Endometrium (tissue), 2 donors: ENCODE measurements at regions not wholly inside any gene's neighbourhood (a gene's known extent, or its start where the extent isn't known, plus 50 kb on each side); places are given as distances from the start of the nearest gene placed in this dataset.
A peak's percentile ranks its signal among the peaks of the same experiment; 100 is the strongest.
"Not testable (repeated sequence)": the region's sequence is repeated elsewhere in the genome, so short reads cannot be mapped to it uniquely, and the experiment has no call there.

Source experiments
- FAIRE-seq: peaks from 2 replicates; lab custom pipeline; 2012; peaks lifted over from hg19 to GRCh38; lab: Jason Lieb, UNC
- donor health status: control.
- donor health status: control.

DNA sequence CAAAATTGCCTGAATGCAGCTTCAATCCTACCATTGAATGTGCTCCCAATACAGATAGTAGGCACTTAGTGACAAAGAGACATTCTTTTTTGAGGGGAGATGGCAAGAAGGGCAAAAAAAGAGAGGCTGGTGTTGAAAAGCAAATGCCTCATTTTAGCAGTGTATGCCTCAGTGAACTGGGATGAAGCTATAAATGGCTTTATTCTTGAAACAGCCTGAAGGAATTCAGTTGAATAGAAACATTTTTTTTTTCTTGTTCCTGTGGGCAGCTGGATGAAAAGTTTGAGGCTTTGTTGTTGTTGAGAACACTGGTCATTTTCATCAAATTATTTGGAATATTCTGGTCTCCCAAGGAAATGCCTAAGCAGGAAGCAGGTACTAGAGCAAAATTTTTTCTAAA is 228.9 kb downstream of the RNF144A start:
- FAIRE-seq = no peak

DNA sequence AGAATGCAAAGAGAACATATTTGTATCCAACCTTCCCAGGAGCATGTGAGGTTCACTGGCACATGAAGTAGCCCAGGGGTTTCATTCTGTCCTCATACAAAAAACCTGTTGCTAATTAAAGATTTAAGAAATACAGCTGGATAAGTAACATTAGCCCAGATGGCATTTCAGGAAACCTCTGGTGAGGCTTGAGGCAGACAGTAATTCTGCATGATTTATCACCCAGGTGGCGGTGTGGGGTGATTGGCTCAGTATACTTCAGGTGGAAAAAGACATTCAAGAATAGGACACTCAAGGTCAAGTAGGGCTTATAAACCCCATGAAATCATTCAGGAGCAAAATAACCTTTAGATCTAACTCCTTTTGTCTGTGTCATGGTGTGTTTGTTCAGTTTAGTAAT is 237.4 kb downstream of the RNF144A start:
- no peak for FAIRE-seq

DNA sequence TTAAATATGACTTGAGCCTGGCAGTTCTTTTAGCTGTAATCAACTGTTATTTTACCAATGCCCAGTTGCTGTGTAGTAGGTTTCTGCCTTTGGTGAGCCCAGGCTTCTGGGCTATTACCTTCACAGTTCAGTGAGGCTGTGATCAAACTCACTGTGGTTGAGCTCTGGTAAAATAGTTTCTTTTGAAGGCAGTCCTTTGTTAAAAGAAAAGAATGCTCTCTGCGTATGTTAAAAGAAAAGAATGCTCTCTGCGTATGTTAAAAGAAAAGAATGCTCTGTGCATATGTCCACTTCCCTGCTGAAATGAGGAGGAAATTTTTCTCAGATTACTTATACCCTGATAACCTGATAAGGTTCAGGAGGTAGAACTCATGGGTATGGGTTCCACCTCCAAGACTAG is 244.3 kb downstream of the RNF144A start:
- FAIRE-seq = no peak

DNA sequence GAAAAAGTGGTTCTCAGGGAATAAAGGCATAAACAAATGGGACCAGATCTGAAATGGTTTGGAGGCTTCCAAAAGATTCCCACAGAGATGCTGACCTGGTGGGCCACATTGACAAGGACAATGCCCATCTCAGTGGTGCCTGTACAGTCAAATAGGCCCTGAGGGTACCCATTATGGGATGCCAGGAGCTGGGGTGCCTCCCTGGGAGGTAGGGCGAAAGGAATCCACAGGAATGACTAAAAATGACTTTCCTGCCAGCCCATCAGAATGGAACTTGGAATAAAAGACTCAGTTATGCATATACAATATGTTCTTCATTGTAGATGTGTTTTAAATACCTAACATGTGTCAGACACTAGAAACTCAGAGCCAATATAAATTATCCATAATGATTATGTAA is 248.5 kb downstream of the RNF144A start:
- FAIRE-seq = no peak

DNA sequence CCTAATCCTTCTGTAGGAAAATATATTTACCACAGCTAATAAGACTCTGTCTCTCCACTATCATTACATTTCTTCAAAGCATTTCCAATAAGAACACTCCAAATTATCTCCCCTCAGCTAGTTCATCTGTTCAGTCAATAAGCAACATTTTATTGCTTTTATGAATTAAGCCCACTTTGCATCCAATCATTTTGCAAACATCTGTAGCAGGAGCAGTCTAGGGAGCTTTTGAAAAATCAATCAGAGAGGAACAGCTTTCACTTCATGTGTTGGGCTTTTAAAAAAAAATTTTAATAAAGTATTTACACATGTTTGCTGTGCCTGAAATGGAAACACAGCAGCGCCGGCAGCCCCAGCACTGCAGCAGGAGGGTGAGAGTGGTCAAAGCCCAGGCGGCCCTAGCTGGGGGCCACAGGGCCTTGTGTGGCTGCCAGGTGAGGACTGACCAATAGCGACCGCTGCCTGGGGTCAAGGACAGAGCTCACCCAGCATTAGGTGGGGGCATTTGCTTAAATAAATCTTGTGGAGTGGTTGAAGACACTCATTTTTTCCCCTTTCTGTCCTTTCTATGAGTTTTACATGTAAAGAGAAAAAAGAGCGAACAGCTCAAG is 250.7 kb downstream of the RNF144A start:
- no peak for FAIRE-seq

DNA sequence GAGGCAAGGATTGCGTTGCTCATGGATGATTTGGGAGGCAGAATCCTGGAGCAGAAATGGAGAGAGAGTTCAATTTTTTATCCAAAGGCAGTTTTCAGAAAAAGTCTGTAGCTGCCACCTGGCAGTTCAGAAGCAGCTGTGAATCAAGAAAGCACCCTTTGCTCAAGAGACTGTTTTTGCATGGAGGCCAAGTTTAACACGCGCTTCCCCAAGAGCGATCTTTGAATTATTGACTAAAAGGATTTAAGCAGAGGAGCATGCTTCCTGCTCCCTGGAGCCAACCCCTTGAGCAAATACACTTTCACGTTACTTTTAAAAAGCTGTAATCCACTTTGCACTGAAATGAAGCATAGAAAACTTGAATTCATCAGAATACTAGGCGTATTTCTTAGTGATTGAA is 252.4 kb downstream of the RNF144A start:
- no peak for FAIRE-seq

DNA sequence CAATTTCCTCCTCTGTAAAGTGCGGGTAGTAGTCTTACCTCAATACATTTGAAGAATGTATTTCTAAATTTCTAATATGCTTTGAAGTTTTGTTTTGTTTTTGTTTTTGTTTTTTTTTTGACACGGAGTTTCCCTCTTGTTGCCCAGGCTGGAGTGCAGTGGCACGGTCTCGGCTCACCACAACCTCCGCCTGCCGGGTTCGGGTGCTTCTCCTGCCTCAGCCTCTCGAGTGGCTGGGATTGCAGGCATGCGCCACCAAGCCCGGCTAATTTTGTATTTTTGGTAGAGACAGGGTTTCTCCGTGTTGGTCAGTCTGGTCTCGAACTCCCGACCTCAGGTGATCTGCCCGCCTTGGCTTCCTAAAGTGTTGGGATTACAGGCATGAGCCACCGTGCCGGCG is 261.8 kb downstream of the RNF144A start:
- FAIRE-seq = not testable (repeated sequence)

DNA sequence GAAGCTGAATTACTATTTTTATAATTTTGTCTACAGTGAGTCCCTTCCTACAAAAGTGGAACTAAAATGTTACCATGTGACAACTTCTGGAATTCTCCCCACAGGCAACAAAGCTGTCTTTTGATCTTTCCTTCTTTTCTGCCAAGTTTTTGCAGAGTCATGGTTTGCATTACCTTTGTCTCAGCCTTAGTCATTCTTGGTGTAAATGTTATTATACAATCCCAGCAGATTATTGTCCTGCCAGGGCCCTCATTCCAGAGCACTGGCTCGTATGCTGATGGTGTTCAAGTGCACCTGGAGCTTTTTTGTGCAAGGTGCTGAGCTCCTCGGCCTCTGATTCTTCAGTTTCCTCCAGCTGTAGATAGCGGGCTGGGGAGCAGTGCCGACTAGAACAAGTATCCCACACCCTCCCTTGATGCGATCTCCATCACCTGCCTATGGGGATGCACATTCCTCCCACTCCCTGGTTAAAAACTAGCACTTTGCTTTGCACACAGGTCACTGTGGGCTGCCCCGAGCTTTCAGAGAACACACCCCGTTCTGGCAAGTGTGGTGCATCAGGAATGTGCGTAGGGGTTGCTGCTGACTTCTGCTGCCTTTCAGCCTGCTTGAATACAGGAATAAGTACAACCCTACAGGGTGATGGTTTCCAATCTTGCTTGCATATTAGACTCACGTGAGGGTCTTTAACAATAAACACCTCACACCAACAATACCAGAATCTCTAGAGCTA is 263.6 kb downstream of the RNF144A start:
- peak; percentile 4 for FAIRE-seq

DNA sequence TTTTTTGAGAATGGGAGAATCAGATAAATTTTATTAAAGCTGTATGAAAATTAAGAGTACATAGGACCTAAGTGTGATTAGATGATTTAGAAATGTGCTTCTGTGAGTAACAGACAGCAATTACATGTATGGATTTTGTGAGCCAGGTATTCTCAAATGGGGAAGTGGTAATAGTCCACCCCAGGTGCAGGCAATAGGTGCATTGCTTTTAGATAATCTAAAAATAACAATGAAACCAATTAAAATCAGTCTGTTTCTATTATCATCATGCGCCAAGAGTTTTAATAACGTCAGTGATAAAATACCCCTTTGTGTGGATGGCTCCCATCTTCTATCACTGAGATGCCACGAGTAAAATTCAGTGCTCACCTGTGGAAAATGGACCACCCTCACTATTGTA is 265.3 kb downstream of the RNF144A start:
- no peak for FAIRE-seq

DNA sequence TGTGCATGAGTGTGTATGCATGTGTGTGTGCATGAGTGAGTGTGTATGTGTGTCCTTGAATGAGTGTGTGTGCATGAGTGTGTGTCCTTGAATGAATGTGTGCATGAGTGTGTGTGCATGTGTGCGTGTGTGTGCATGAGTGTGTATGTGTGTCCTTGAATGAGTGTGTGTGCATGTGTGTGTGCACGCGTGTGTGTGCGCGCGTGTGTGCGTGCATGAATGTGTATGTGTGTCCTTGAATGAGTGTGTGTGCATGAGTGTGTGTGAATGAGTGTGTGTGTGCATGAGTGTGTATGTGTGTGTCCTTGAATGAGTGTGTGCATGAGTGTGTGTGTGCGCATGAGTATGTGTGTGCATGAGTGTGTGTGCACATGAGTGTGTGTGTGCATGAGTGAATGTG is 271.9 kb downstream of the RNF144A start:
- no peak for FAIRE-seq

DNA sequence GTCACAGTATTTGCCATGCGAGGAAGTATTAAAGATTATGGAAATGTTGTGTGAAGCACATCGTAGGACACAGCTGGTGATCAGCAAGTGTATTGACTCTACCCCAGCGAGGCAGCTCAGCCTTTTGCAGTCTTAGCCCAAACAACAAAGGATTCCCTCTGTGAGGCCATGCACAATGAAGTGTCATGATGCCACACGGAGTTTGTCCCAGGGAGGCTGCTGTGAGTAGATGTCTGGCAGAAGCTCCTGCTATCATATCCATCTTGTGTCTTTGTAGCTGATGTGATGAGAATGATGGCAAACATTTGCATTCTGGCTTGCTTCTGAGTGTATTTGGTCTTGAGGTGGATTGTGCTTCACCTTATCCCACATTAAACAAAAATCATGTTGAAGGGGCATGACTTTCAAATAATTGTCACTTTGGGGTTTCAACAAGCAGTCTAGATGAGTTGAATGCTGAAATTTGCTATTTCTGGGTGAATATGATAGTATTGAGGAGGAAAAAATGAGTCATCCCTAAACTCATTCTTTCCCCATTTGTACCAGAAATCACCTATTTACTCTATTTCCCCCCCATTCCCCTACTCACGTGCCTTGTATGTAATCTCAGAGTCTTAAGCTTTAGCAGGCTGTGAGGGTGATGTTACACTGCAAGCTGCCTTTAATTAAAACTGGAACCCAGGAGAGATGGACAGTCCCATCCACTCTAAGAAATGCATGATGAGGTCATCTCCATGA is 273.5 kb downstream of the RNF144A start:
- FAIRE-seq = no peak

DNA sequence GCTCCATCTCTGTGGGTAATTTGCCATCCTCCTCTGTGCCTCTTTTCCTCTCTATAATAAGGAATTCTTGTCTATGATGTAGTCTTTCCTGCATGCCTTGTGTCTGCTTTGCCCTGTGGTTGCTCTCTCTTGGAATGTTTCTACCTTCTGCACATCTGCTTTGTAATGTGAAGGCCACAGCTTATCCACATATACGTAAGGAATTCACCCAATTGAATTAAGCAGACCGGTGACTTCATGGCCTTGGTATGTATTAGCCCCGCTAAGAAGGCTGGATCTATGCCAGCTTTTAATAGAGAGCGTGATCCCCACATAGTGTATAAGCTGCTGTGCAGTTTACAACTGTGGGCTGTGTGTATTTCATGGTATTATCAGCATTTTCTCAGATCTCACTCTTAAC is 274.7 kb downstream of the RNF144A start:
- FAIRE-seq = no peak

DNA sequence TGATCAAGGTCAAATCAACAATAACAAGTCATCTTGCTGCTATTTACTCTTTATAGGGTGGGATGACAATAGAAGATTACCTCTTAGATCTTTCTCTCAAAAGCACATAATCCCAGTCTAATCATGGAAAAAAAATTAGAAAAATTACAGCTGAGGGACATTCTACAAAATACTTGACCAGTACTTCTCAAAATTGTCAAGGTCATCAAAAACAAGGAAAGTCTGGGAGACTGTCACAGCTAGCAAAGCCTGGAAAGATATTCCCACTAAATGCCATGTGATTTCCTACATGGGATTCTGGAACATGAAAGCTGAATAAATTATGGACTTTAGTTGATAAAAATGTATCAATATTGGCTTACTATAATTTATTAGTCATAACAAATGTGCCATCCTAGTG is 276.2 kb downstream of the RNF144A start:
- no peak for FAIRE-seq

DNA sequence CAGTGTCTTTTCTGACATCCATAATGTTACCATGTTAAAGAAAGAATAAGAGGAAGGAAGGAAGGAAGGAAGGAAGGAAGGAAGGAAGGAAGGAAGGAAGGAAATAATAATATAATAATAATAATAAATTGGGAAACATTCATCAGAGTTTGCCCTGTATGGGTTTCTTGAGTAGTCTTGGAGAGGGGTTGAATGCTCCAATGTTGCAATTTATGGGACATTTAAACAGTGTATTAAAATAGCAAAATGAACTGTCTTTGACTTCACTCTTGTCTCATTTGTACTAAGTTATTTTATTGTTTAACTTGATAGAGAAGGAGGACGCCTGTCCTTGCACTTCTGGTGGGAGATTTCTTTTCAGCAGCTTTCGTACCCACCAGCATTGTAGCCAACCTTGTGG is 277.7 kb downstream of the RNF144A start:
- no peak for FAIRE-seq

DNA sequence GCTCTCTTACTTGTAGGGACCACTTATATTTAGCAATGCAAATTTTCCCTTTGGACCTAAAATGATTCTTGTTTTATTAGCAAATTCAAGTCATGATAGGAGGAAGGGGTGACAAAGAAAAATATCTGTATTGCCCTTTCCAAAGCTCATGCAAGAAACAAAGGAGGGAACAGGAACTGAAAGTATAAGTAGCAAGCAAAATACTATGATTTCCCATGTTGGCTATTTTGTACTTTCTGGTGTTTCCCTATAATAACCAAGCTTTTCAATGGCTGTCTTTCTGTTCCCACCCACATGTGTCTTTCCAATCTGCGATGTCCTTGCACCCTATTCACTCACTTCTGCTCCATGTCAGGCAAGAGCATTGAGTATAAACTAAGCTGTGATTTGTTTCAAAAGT is 279.7 kb downstream of the RNF144A start:
- FAIRE-seq = no peak

DNA sequence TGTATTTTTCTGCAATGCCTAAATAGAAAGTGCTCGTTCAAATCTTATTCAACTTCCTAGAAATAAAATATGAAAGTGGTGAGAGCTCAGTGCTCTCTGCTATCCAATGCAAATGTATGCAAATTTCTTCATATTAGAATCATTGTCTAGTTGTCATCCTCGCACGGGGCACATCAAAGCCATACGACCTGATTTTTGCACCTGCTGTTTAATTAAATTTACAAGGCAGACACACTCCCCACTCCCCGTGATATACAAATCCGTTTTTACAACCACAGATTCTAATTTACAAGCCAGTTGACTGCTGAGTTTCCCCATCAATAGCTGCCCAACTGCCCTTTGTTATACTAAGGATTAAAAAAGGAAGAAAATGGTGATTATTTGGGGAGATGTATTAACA is 284.6 kb downstream of the RNF144A start:
- no peak for FAIRE-seq

DNA sequence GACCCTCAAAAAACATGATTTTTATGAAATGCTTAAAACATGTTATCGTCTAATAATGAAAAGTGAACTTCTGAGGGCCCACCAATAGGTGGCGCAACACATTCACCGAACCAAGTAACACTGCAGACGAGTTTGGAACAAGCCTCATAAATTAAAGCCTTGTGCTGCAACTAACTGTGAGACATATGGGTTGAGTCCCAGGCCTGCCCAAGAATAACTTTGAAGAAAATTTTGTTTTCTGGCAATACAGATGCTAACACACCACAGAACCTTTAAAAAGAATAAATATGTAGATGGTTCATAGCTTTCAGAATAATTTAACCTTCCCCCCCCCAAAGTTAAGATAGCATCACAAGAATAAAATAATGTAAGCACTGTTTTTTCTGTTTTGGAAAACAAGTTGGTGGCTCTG is 285.9 kb downstream of the RNF144A start:
- FAIRE-seq = peak; percentile 97

DNA sequence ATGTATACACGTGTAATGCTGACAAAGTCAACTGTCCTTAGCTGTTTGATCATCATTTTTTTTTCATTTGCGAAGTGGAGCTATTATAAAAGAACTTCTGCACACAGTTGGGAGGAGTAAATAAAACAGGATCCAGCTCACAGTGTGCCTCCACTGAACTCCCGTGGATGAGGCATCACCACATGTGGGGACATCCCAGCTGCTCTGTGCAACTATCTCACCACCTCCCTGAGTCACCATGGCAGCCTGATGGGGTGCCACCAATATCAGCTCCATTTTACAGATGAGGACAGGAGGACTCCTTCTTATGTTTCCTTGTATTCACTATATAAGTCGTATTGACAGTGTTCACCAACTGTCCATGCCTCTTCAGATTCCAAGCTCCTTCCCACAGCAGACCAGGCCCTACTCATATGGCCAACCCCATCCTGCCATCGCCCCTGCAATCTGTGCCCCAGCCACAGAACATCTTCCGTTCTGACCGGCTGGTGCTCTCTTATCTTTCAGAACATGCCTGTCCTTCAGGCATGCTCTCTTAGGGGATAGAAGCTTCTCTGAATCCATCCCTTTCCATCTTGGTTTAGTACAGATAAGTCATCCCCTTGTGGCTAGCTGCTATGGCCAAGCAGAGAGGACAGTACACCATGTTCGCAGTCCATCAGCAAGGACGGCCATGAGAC is 288.1 kb downstream of the RNF144A start:
- FAIRE-seq = no peak

DNA sequence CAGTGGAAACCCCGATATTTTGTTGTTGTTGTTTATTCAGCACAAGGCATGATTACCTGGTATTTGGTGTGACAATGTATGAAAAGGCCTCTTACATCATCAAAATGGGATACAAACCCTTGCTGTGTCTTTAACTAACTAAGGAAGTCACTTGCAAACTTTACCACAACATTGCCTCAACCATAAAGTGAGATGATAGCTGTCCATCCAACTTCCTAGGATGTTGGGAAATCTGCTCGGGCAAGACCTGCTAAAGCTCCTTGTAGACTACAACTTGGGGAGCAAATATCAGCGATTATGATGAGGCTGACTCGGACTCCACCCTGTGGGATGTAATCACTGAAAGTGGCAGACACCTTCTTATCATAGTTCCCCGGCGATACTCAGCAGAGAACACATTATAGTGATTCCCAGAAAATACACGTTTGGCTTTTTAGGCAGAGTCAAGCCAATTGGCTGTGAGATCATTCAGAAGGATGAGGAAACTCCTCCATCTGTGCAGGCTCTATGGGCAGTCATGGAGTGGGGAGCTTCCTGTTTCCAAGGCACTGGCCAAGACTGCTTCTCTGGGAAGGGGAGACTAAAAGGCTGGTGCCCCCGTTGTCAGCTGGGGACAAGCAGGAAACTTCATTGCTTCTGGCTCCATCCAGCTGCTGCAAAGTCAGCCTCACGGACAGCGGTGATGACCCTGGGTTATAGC is 289.0 kb downstream of the RNF144A start:
- FAIRE-seq = no peak

DNA sequence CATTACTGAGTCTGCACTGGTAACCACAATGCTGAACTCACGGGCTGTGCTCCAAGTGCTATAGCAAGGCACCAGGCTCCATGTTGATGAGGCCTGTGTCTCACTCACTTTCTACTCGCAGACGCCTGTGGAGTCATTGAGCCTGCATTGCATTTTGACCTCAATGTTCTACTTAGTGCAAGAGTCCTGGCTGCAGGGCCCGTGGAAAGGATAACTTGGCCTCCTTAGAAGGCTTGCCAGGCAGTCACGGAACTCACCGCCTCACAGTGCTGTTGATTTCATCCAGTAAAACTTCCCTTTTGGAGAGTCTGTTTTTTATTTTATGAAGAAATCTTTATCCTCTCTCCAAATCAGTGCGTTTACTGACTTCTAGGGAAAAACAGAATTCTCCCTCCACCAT is 290.4 kb downstream of the RNF144A start:
- no peak for FAIRE-seq

DNA sequence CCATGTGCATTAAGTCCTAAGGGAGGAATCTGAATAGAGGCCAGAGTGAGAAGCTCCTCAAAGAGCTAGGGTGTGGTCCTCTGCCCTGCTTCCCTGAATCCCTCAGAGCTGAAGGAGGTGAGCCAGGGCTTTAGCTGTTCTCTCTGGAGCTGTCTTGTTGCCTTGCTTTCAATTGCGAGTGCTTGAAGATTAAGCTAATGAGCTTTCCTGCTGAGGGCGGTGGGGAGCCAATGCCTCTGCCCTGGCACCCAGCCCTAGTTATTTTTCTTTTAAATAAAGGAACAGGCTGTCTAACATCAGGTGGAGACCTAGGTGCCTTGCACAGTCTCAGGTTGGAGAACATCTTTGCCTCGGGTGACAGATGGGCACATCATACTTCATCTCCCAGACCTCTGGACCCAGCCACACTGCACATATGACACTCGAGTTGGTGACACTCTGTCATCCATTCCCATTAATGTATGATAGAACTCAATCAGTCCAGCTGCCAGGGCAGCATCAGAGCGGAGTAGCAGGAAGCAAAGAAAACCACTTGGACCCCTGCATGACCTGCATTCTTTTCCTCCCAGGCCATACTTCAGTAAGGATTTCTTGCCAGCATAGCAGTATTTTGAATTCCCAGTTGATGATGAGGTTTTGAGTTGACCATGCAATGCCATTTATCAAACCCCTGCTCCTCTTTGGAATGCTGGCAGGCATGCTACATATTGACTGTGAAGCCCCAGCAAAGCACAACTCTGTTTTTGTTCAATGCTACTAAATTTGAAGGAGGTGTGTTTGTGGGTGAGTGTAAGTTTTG is 292.7 kb downstream of the RNF144A start:
- FAIRE-seq = no peak
